ENCODE measurements at regions not wholly inside any gene's neighbourhood (a gene's known extent, or its start where the extent isn't known, plus 50 kb on each side); places are given as distances from the start of the nearest gene placed in this dataset.

DNA sequence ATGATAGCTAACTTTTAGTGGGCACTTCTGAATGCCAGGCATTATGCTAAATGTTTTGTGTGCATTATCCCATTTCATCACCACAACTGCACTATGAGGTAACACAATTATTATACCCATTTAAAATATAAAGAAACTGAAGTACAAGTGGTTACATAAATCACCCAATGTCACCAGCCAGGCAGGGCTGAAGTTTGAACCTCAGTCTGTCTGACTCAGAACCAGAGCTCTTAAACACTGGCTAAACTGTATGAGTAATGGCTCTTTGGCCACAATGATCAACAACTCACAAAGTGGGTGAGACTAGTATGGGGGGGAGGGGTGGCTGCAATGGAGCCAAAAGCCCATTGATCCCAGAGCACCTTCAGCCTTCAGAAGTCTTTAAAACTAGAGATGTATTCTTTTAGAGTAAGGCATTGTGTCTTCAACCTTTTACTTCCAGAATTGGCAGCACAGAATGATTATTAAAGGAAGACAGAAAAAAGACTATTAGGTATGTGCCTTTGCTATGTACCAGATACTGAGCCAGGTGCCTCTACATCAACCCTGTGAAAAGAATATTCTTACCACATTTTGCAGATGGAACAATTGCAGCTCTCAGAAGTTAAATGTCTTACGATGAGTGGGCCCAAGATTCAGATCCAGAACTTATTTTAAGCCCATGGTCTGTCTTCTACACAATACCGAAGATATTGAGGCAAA lies 166.9 kb downstream of the UACA start:
- TF ChIP-seq, protein P1, sequence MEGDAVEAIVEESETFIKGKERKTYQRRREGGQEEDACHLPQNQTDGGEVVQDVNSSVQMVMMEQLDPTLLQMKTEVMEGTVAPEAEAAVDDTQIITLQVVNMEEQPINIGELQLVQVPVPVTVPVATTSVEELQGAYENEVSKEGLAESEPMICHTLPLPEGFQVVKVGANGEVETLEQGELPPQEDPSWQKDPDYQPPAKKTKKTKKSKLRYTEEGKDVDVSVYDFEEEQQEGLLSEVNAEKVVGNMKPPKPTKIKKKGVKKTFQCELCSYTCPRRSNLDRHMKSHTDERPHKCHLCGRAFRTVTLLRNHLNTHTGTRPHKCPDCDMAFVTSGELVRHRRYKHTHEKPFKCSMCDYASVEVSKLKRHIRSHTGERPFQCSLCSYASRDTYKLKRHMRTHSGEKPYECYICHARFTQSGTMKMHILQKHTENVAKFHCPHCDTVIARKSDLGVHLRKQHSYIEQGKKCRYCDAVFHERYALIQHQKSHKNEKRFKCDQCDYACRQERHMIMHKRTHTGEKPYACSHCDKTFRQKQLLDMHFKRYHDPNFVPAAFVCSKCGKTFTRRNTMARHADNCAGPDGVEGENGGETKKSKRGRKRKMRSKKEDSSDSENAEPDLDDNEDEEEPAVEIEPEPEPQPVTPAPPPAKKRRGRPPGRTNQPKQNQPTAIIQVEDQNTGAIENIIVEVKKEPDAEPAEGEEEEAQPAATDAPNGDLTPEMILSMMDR (IDR thresholded peaks at IDR 0.05) = no peak
- TF ChIP-seq POLR2A (IDR thresholded peaks at IDR 0.05) = no peak
